ENCODE measurements at regions not wholly inside any gene's neighbourhood (a gene's known extent, or its start where the extent isn't known, plus 50 kb on each side); places are given as distances from the start of the nearest gene placed in this dataset.
A peak's percentile ranks its signal among the peaks of the same experiment; 100 is the strongest.

DNA sequence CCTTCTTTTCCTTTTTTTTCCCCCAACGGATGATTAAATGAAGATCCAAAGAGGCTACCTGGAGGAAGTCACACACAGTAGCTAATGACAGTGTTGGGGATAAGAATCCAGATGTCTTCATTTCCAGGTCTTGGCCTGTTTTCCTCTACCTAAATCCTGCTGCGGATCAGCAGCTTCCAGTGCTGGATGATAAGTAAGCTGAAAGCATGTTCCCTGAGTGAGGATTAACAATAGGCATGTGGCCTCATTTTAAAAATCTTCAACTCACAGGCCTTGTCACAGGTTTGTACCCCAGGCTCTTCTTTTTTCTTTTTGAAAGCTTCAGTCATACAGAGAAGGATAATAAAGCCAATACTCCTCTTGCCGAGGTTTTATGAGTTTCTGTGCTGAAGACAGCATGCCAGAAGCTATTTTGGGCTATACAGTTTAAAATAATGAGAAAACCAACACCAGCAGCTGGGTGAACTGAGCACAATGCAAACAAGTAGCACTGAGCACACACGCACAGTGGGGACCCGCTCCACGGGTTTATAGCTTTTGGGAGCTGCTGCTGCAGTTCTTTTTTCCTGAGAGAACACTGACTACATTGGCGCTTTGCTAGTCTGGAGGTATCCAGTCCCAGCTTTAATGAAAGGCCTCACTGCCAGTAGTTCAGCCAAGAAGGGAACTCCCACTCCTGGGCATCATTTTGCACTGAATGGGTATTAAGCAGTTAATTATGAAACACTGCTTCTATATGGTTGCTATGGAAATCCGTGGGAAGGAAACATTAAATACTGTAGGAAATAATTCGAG, 184.2 kb upstream of the CTSO start:
- Histone ChIP-seq H3K36me3 (ENCODE audit: control insufficient read depth, insufficient read depth, low read length) (no peaks in the 10 kb centered on the region), H3K27ac (ENCODE audit: low read depth, low read length) (peak overlapping the region; percentile 86), H3K9ac (ENCODE audit: extremely low read depth, low read length, poor library complexity, severe bottlenecking) (no peak overlapping the region), H3K9me3 (ENCODE audit: control insufficient read depth, low read length) (no peaks in the 10 kb centered on the region), H3K4me3 (ENCODE audit: low read length) (no peak overlapping the region), H3K4me1 (ENCODE audit: control insufficient read depth, insufficient read depth, low read length) (no peaks in the 10 kb centered on the region), H3K27me3 (ENCODE audit: control insufficient read depth, insufficient read depth, low read length, poor library complexity, severe bottlenecking) (peaks cover 15% of the 10 kb centered on the region)
- no peak for DNase-seq
- H3K27me3 Mint-ChIP-seq (ENCODE audit: insufficient read depth) = peaks cover 16% of the 10 kb centered on the region
- no peaks in the 10 kb centered on the region for H3K9me3 Mint-ChIP-seq
- H3K36me3 Mint-ChIP-seq (ENCODE audit: low read depth) = no peaks in the 10 kb centered on the region
- no peak overlapping the region for H3K4me3 Mint-ChIP-seq
- 64 to 84% methylated on average over 3 to 8 of the region's 9 CpGs for WGBS, 2 experiments (ENCODE audit: insufficient coverage in 1 of 2, insufficient read length in 1 of 2)
- H3K4me1 Mint-ChIP-seq = no peaks in the 10 kb centered on the region
- H3K27ac Mint-ChIP-seq = no peak overlapping the region
- TF ChIP-seq, protein P1, sequence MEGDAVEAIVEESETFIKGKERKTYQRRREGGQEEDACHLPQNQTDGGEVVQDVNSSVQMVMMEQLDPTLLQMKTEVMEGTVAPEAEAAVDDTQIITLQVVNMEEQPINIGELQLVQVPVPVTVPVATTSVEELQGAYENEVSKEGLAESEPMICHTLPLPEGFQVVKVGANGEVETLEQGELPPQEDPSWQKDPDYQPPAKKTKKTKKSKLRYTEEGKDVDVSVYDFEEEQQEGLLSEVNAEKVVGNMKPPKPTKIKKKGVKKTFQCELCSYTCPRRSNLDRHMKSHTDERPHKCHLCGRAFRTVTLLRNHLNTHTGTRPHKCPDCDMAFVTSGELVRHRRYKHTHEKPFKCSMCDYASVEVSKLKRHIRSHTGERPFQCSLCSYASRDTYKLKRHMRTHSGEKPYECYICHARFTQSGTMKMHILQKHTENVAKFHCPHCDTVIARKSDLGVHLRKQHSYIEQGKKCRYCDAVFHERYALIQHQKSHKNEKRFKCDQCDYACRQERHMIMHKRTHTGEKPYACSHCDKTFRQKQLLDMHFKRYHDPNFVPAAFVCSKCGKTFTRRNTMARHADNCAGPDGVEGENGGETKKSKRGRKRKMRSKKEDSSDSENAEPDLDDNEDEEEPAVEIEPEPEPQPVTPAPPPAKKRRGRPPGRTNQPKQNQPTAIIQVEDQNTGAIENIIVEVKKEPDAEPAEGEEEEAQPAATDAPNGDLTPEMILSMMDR (conservative IDR thresholded peaks at IDR 0.05) = no peak

DNA sequence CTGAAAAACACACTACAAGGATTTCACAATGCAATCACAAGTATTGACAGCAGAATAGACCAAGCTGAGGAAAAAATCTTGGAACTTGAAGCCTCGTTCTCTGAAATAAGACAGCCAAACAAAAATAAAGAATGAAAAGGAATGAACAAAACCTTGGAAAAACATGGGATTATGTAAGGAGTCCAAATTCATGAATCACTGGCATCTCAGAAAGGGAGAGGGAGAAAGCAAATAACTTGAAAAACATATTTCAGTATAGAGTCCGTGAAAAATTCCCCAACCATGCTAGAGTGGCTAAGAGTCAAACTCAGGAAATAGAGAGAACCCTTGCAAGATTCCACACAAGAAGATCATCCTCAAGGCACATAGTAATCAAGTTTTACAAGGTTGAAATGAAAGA, 178.5 kb upstream of the CTSO start:
- no peaks in the 10 kb centered on the region for H3K36me3 Mint-ChIP-seq (ENCODE audit: low read depth)
- no peaks in the 10 kb centered on the region for H3K4me1 Mint-ChIP-seq
- whole genome bisulfite sequencing, 2 experiments (ENCODE audit: insufficient coverage in 1 of 2, insufficient read length in 1 of 2) = 93 to 100% methylated on average over 1 to 2 of the region's 2 CpGs
- no peak for DNase-seq
- Histone ChIP-seq H3K27me3 (ENCODE audit: control insufficient read depth, insufficient read depth, low read length, poor library complexity, severe bottlenecking) (peaks cover 23% of the 10 kb centered on the region), H3K4me3 (ENCODE audit: low read length) (no peak overlapping the region), H3K9me3 (ENCODE audit: control insufficient read depth, low read length) (no peaks in the 10 kb centered on the region), H3K4me1 (ENCODE audit: control insufficient read depth, insufficient read depth, low read length) (no peaks in the 10 kb centered on the region), H3K36me3 (ENCODE audit: control insufficient read depth, insufficient read depth, low read length) (no peaks in the 10 kb centered on the region), H3K9ac (ENCODE audit: extremely low read depth, low read length, poor library complexity, severe bottlenecking) (no peak overlapping the region), H3K27ac (ENCODE audit: low read depth, low read length) (no peak overlapping the region)
- no peaks in the 10 kb centered on the region for H3K9me3 Mint-ChIP-seq
- no peak overlapping the region for H3K4me3 Mint-ChIP-seq
- H3K27me3 Mint-ChIP-seq (ENCODE audit: insufficient read depth) = peaks cover 25% of the 10 kb centered on the region
- TF ChIP-seq, protein P1 (conservative IDR thresholded peaks at IDR 0.05) = no peak
- no peak overlapping the region for H3K27ac Mint-ChIP-seq

DNA sequence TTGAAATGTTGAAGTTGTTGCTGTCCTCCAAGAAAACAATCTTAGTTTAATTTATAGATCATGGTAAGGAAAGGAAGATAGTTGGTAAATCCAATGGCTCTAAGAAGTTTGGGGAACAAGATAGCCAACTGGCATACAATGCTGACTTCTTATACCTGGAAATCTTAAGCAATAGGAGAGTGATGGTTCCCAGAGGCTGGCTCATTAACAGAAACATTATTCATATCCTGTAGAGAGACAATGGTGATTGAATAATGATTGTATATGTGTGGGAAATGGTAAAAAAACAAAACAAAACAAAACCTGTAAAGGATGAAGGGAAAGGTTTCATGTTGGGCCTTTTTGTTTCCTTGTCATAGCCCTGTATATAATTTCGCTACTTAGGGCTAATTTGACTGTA, 174.9 kb upstream of the CTSO start:
- H3K27ac Mint-ChIP-seq = no peak overlapping the region
- DNase-seq = no peak
- TF ChIP-seq, protein P1 (conservative IDR thresholded peaks at IDR 0.05) = no peak
- H3K4me3 Mint-ChIP-seq = no peak overlapping the region
- Histone ChIP-seq H3K9ac (ENCODE audit: extremely low read depth, low read length, poor library complexity, severe bottlenecking) (no peak overlapping the region), H3K4me1 (ENCODE audit: control insufficient read depth, insufficient read depth, low read length) (no peaks in the 10 kb centered on the region), H3K4me3 (ENCODE audit: low read length) (no peak overlapping the region), H3K27me3 (ENCODE audit: control insufficient read depth, insufficient read depth, low read length, poor library complexity, severe bottlenecking) (peaks cover 14% of the 10 kb centered on the region), H3K27ac (ENCODE audit: low read depth, low read length) (no peak overlapping the region), H3K36me3 (ENCODE audit: control insufficient read depth, insufficient read depth, low read length) (no peaks in the 10 kb centered on the region), H3K9me3 (ENCODE audit: control insufficient read depth, low read length) (peaks cover 7% of the 10 kb centered on the region)
- peaks cover 11% of the 10 kb centered on the region for H3K27me3 Mint-ChIP-seq (ENCODE audit: insufficient read depth)
- peaks cover 17% of the 10 kb centered on the region for H3K9me3 Mint-ChIP-seq
- 83% methylated on average over 1 of the region's 1 CpG; no CpG with 5 or more reads in 1 of the 2 experiments for WGBS, 2 experiments (ENCODE audit: insufficient coverage in 1 of 2, insufficient read length in 1 of 2)
- no peaks in the 10 kb centered on the region for H3K4me1 Mint-ChIP-seq
- no peaks in the 10 kb centered on the region for H3K36me3 Mint-ChIP-seq (ENCODE audit: low read depth)
